ENCODE measurements at regions not wholly inside any gene's neighbourhood (a gene's known extent, or its start where the extent isn't known, plus 50 kb on each side); places are given as distances from the start of the nearest gene placed in this dataset.

DNA sequence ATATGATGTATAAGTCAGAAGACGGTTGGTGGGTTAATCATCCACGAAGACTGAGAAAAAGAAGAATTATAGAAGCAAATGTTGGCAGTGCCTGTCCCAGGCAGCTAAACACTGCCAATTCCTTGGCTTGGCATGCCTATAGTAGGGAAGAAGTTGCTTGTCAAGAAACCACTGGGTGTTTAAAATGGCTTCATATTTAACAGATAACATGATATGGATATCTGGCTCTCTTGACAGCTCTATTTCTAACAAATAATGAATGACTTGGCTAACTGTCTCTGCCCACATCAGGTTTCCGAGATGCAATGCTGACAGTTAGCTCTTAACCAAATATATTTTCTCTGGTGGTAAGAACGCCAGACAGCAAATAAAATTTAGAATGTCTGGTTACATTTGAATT lies 341.7 kb upstream of the KCNMB2 start:
- no peak for DNase-seq (ENCODE audit: extremely low read depth, low read depth)
- no peak for TF ChIP-seq CTCF (IDR thresholded peaks at IDR 0.05; ENCODE audit: low read depth, low read length, missing control alignments)

DNA sequence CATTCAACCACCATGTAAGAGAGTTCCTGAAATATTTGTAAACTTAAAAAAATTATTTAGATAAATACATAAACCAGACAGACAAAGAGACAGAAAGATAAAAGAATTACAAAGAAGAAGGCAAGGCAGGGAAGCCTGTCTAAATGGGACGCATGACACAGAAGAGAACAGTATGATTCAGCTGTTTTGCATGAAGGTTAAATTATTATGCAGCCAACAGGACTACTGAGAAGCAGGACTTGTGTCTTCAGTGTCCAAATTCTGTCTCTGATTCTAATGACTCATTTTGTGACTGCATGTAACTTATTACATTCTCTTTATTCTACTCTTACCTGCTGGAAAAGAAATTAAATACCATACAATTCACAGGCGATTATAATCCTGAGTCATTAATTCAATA lies 340.4 kb upstream of the KCNMB2 start:
- DNase-seq (ENCODE audit: extremely low read depth, low read depth) = no peak
- no peak for TF ChIP-seq CTCF (IDR thresholded peaks at IDR 0.05; ENCODE audit: low read depth, low read length, missing control alignments)
- no peak overlapping the region for H3K4me3 ChIP-seq (replicated peaks; ENCODE audit: low read depth, low read length)

More for the DNA sequence above, 341.7 kb upstream of the KCNMB2 start:
- H3K4me3 ChIP-seq (replicated peaks; ENCODE audit: low read depth, low read length) = no peak overlapping the region

DNA sequence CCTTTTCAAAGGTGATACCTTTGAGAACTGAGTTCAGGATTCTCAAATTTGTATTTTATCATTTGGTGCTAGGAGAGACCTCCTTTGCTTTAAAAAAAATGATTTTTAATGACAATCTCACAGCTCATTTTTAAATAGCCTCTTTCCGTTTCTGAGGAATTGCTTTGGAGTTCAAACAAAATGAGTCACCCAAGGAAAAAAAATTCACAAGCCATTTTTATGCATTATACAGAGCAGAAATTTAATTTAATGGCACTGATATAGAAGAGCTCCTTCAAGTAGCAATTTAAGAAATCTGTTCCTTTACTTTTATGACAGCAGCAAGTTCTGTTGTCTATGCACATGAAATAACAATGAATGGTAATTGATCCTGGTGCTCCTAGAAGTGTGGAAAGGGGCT lies 337.9 kb upstream of the KCNMB2 start:
- no peak overlapping the region for H3K4me3 ChIP-seq (replicated peaks; ENCODE audit: low read depth, low read length)
- no peak for TF ChIP-seq CTCF (IDR thresholded peaks at IDR 0.05; ENCODE audit: low read depth, low read length, missing control alignments)
- no peak for DNase-seq (ENCODE audit: extremely low read depth, low read depth)

GRCh38 chr3:178200316-178200715 lies 335.9 kb upstream of the KCNMB2 start:
- DNase-seq (ENCODE audit: extremely low read depth, low read depth) = no peak
- no peak overlapping the region for H3K4me3 ChIP-seq (replicated peaks; ENCODE audit: low read depth, low read length)
- TF ChIP-seq CTCF (IDR thresholded peaks at IDR 0.05; ENCODE audit: low read depth, low read length, missing control alignments) = no peak

GRCh38 chr3:178201714-178202113 lies 334.5 kb upstream of the KCNMB2 start:
- TF ChIP-seq CTCF (IDR thresholded peaks at IDR 0.05; ENCODE audit: low read depth, low read length, missing control alignments) = no peak
- DNase-seq (ENCODE audit: extremely low read depth, low read depth) = no peak
- H3K4me3 ChIP-seq (replicated peaks; ENCODE audit: low read depth, low read length) = no peak overlapping the region

GRCh38 chr3:178202194-178202593 lies 334.0 kb upstream of the KCNMB2 start:
- no peak for DNase-seq (ENCODE audit: extremely low read depth, low read depth)
- no peak overlapping the region for H3K4me3 ChIP-seq (replicated peaks; ENCODE audit: low read depth, low read length)
- TF ChIP-seq CTCF (IDR thresholded peaks at IDR 0.05; ENCODE audit: low read depth, low read length, missing control alignments) = no peak

DNA sequence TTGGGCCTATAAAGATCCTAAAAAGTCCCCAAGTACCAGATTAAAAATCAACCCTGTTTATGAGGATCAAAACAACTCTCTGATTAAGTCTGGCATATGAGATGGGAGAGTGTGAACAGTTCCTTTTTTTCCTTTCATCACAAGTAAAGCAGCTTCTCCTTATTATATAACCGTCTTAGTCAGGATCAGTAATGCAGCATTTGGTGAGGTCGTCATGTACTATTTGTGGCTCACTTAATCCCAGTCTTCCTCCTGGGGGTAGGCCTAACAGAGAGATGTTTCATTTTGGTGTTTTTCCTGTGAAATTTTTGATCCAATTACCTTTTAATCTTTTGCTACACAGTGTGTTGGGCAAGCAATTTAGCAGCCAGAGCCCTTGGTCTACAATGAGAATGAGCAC lies 333.1 kb upstream of the KCNMB2 start:
- DNase-seq (ENCODE audit: extremely low read depth, low read depth) = no peak
- TF ChIP-seq CTCF (IDR thresholded peaks at IDR 0.05; ENCODE audit: low read depth, low read length, missing control alignments) = no peak
- no peak overlapping the region for H3K4me3 ChIP-seq (replicated peaks; ENCODE audit: low read depth, low read length)

Data from HFF-Myc (cell line).